PC-9 (cell line): ENCODE measurements at regions not wholly inside any gene's neighbourhood (a gene's known extent, or its start where the extent isn't known, plus 50 kb on each side); places are given as distances from the start of the nearest gene placed in this dataset.

ENCODE experiments used
- BruUV-seq: library from RNA; stranded (reverse); fragments of 400-500 nt; replicated peaks from 2 replicates; lab custom pipeline; 2021; lab: Mats Ljungman, UMichigan
- CTCF ChIA-PET: fragments of 300-600 bp; sonication (Branson Sonifier 250); formaldehyde crosslinking; loops from one replicate; lab custom pipeline; 2022; ENCODE audit warnings: antibody characterized with exemption; lab: Charles Lee
- POLR2A ChIA-PET: fragments of 300-600 bp; sonication (Branson Sonifier 250); formaldehyde crosslinking; loops from one replicate; lab custom pipeline; 2022; ENCODE audit warnings: antibody characterized with exemption; ENCODE audit not compliant: unreplicated experiment; lab: Charles Lee
- DNase-seq, 2 experiments: peaks; one replicate each; pipeline versions ENCODE4 v3.0.0 to v3.0.0-alpha.2; 2015 to 2022; ENCODE audit warnings: mixed read lengths in 1 of 2
- H2AFZ ChIP-seq: fragments of 200-600 bp; sonication (generic); 2 replicates; pipeline ENCODE4 v1.8.1; 2017; ENCODE audit warnings: antibody characterized with exemption
- H3F3A ChIP-seq: fragments of 200-600 bp; sonication (generic); 2 replicates; pipeline ENCODE4 v1.8.1; 2017; ENCODE audit warnings: antibody characterized with exemption, mild to moderate bottlenecking, low read depth; ENCODE audit not compliant: insufficient read depth
- H3K27ac ChIP-seq: fragments of 200-600 bp; sonication (generic); 2 replicates; pipeline ENCODE4 v1.6.1; 2016; ENCODE audit warnings: mixed run types
- H3K27me3 ChIP-seq: fragments of 200-600 bp; sonication (generic); 2 replicates; pipeline ENCODE4 v1.6.1; 2016; ENCODE audit warnings: low read depth, mixed run types; ENCODE audit not compliant: insufficient read depth
- H3K36me3 ChIP-seq: fragments of 200-600 bp; sonication (generic); 2 replicates; pipeline ENCODE4 v1.6.1; 2016; ENCODE audit warnings: low read depth, mixed run types
- H3K4me1 ChIP-seq: fragments of 200-600 bp; sonication (generic); replicated peaks from 2 replicates; pipeline ENCODE4 v1.6.1; 2016; ENCODE audit warnings: mixed run types; ENCODE audit not compliant: insufficient read depth
- H3K4me2 ChIP-seq: fragments of 200-600 bp; sonication (generic); 2 replicates; pipeline ENCODE4 v1.6.1; 2017; ENCODE audit warnings: mixed run types
- H3K4me3 ChIP-seq: fragments of 200-600 bp; sonication (generic); 2 replicates; pipeline ENCODE4 v1.6.1; 2016; ENCODE audit warnings: mixed run types
- H3K79me2 ChIP-seq: fragments of 200-600 bp; sonication (generic); 2 replicates; pipeline ENCODE4 v1.6.1; 2017; ENCODE audit warnings: low read depth, mixed run types
- H3K9me2 ChIP-seq: fragments of 200-600 bp; sonication (generic); 2 replicates; pipeline ENCODE4 v1.8.1; 2017; ENCODE audit warnings: mild to moderate bottlenecking; ENCODE audit not compliant: insufficient read depth
- H3K9me3 ChIP-seq: fragments of 200-600 bp; sonication (generic); 2 replicates; pipeline ENCODE4 v1.8.1; 2016; ENCODE audit warnings: low read depth; ENCODE audit not compliant: insufficient read depth
- H4K20me1 ChIP-seq: fragments of 200-600 bp; sonication (generic); 2 replicates; pipeline ENCODE4 v1.8.1; 2017; ENCODE audit not compliant: insufficient read depth
- CTCF ChIP-seq: fragments of 200-600 bp; sonication (generic); conservative IDR thresholded peaks from 2 replicates; pipeline ENCODE4 v1.6.1; 2017; ENCODE audit warnings: mixed run types, antibody characterized with exemption, mild to moderate bottlenecking, moderate library complexity
- EZH2 ChIP-seq: fragments of 200-600 bp; sonication (generic); IDR thresholded peaks from 2 replicates; pipeline ENCODE4 v1.8.0; 2017; ENCODE audit warnings: antibody characterized with exemption, low read depth
- intact Hi-C: fragments of 100-400 bp; cut with micrococcal nuclease; formaldehyde crosslinking; loops from one replicate; pipeline ENCODE4 v1.10.0; 2022; ENCODE audit not compliant: unreplicated experiment

GRCh38 chr7:138278601-138279000 lies 181.5 kb upstream of the TRIM24 start:
- ChIA-PET CTCF (no interaction called here), POLR2A (interaction anchor here (0.5 kb wide), 1 partner anchor 14 kb away, joined by 4 read pairs; no protein-coding TSS in a partner anchor)
- Histone ChIP-seq H3K9me3 (no peaks in the 10 kb centered on the region), H3K36me3 (no peaks in the 10 kb centered on the region), H3K4me2 (no peak overlapping the region), H3K27ac (no peak overlapping the region), H3F3A (no peaks in the 10 kb centered on the region), H3K27me3 (no peaks in the 10 kb centered on the region), H2AFZ (no peak overlapping the region), H3K4me3 (no peak overlapping the region), H4K20me1 (no peaks in the 10 kb centered on the region), H3K79me2 (no peaks in the 10 kb centered on the region), H3K9me2 (no peaks in the 10 kb centered on the region), H3K4me1 (no peaks in the 10 kb centered on the region)
- peak in 1 of 2 experiments; percentile 44 for DNase-seq
- no TSS peak for BruUV-seq
- intact Hi-C loops: no loop called here
- no peak for TF ChIP-seq CTCF

GRCh38 chr7:138282997-138283396 lies 177.1 kb upstream of the TRIM24 start:
- no peaks in the 10 kb centered on the region for H3K79me2 ChIP-seq
- H3K9me3 ChIP-seq: no peaks in the 10 kb centered on the region
- TF ChIP-seq EZH2: no peak
- no peak for TF ChIP-seq CTCF
- no peak overlapping the region for H2AFZ ChIP-seq
- no peaks in the 10 kb centered on the region for H3K9me2 ChIP-seq
- no peak for DNase-seq
- no peak overlapping the region for H3K4me3 ChIP-seq
- ChIA-PET POLR2A (no interaction called here), CTCF (no interaction called here)
- no peaks in the 10 kb centered on the region for H4K20me1 ChIP-seq
- H3K4me2 ChIP-seq: no peak overlapping the region
- no peaks in the 10 kb centered on the region for H3F3A ChIP-seq
- no TSS peak for BruUV-seq
- H3K36me3 ChIP-seq: no peaks in the 10 kb centered on the region
- no peaks in the 10 kb centered on the region for H3K27me3 ChIP-seq
- no peak overlapping the region for H3K27ac ChIP-seq
- intact Hi-C loops: no loop called here
- no peaks in the 10 kb centered on the region for H3K4me1 ChIP-seq

DNA sequence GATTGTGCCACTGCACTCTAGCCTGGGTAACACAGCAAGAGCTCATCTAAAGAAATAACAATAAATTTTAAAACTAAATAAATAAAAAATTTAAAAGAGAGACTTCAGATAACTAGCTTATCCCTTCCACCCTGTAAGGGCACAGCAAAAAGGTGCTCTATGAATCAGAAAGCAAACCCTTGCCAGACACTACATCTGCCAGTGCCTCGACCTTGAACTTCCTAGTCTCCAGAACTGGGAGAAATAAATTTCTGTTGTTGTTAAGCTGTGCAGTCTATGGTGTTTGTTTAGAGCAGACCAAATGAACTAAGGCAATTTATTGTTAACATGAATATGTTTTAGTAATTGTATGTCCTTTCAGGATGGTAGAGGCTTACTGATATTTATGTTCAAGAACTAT lies 174.9 kb upstream of the TRIM24 start:
- Histone ChIP-seq H3K27me3 (no peaks in the 10 kb centered on the region), H3F3A (no peaks in the 10 kb centered on the region), H3K4me2 (no peak overlapping the region), H3K9me3 (peaks cover 7% of the 10 kb centered on the region; the same call in 1 of the 2 replicates), H3K36me3 (no peaks in the 10 kb centered on the region), H3K9me2 (no peaks in the 10 kb centered on the region), H3K4me1 (no peaks in the 10 kb centered on the region), H3K79me2 (no peaks in the 10 kb centered on the region), H3K27ac (no peak overlapping the region), H4K20me1 (no peaks in the 10 kb centered on the region), H2AFZ (no peak overlapping the region), H3K4me3 (no peak overlapping the region)
- ChIA-PET POLR2A (no interaction called here), CTCF (no interaction called here)
- intact Hi-C loops: no loop called here
- TF ChIP-seq EZH2 (no peak), CTCF (no peak)
- no TSS peak for BruUV-seq
- no peak for DNase-seq
